ENCODE measurements at regions not wholly inside any gene's neighbourhood (a gene's known extent, or its start where the extent isn't known, plus 50 kb on each side); places are given as distances from the start of the nearest gene placed in this dataset.

DNA sequence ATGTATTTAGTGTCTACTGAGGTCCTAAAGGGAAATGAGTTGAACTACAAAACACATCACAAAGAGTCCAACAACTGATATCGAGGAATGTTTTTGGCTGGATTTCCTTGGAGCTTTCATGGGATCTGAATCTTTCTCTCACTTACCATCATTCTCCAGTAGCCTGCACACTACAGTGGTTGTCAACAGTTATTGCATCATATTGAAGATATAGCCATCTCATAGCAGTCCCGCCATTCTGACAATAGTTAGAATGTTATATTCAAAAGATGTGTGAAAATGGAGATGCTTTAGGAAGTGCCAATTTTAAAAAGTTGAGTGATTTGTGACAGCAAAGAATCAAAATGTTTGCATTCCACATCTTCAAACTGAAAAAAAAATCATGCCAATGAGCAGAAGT, 186.8 kb downstream of the DSC3 start:
- no peak for TF ChIP-seq GATA2 (IDR thresholded peaks at IDR 0.05; ENCODE audit: low read depth, low read length)
- no peak for TF ChIP-seq GATA3 (IDR thresholded peaks at IDR 0.05; ENCODE audit: low read depth, low read length)

Data from SH-SY5Y (cell line).